ENCODE measurements at regions not wholly inside any gene's neighbourhood (a gene's known extent, or its start where the extent isn't known, plus 50 kb on each side); places are given as distances from the start of the nearest gene placed in this dataset.

GRCh38 chr5:167242701-167243100, 1048.7 kb upstream of the WWC1 start:
- TF ChIP-seq POLR2A (IDR thresholded peaks at IDR 0.05) (no peak), CTCF (IDR thresholded peaks at IDR 0.05 in 8 of 11, conservative IDR thresholded peaks at IDR 0.05 in 3 of 11) (no peak), POLR2AphosphoS5 (IDR thresholded peaks at IDR 0.05) (no peak)
